ENCODE measurements at regions not wholly inside any gene's neighbourhood (a gene's known extent, or its start where the extent isn't known, plus 50 kb on each side); places are given as distances from the start of the nearest gene placed in this dataset.

- no peak overlapping the region for H3K14ac ChIP-seq (ENCODE audit: insufficient read length)
- no peaks in the 10 kb centered on the region for H3K79me1 ChIP-seq (ENCODE audit: low read depth, low read length)
- ChIA-PET POLR2A (ENCODE audit: partially characterized antibody) (no interaction called here), CTCF (ENCODE audit: partially characterized antibody) (interaction anchor here (1.0 to 1.2 kb wide), 2 partner anchors 36 to 146 kb away, joined by 4 read pairs; no protein-coding TSS in a partner anchor)
- no peak overlapping the region for H3K4ac ChIP-seq (replicated peaks; ENCODE audit: insufficient read length, low read depth, low read length)
- H2BK20ac ChIP-seq (ENCODE audit: low read length) = no peak overlapping the region
- H3K23me2 ChIP-seq (ENCODE audit: low read depth, low read length) = peaks cover 2% of the 10 kb centered on the region; the same call in 1 of the 2 replicates
- no peak overlapping the region for H4K8ac ChIP-seq (ENCODE audit: extremely low read depth, insufficient read depth, low read length)
- no peaks in the 10 kb centered on the region for H3K27me3 ChIP-seq (replicated peaks in 1 of 4; ENCODE audit: control insufficient read depth in 3 of 4, extremely low read depth in 1 of 4, insufficient read depth in 3 of 4, low read length in 3 of 4)
- no peak overlapping the region for H3K56ac ChIP-seq (replicated peaks; ENCODE audit: insufficient read length, low read depth, low read length)
- FAIRE-seq = no peak
- H2BK5ac ChIP-seq (ENCODE audit: low read depth, low read length) = no peak overlapping the region
- H2BK15ac ChIP-seq (ENCODE audit: low read length) = no peak overlapping the region
- H3K4me3 ChIP-seq (ENCODE audit: extremely low read depth in 1 of 4, insufficient read depth in 2 of 4, low read depth in 3 of 4, low read length in 4 of 4) = no peak overlapping the region
- H4K91ac ChIP-seq (replicated peaks; ENCODE audit: insufficient read length, low read length) = no peak overlapping the region
- no peak overlapping the region for H3K27ac ChIP-seq (ENCODE audit: low read depth, low read length)
- H3K4me1 ChIP-seq (replicated peaks in 1 of 4; ENCODE audit: control insufficient read depth in 3 of 4, insufficient read depth in 4 of 4, low read length in 3 of 4) = no peaks in the 10 kb centered on the region
- no peaks in the 10 kb centered on the region for H4K20me1 ChIP-seq (replicated peaks in 1 of 2; ENCODE audit: control insufficient read depth in 1 of 2, insufficient read depth in 2 of 2, low read length in 2 of 2)
- H2AK5ac ChIP-seq (ENCODE audit: low read depth, low read length) = no peak overlapping the region
- no peak overlapping the region for H2AFZ ChIP-seq (ENCODE audit: low read length)
- no peak for DNase-seq (ENCODE audit: low read depth in 1 of 2, low spot score in 2 of 2)
- H3K9me3 ChIP-seq (ENCODE audit: insufficient read depth in 2 of 2, low read depth in 1 of 2, low read length in 1 of 2) = peaks cover 3% of the 10 kb centered on the region in 2 experiments; a peak in 1 of 4 replicates
- WGBS, 2 experiments (ENCODE audit: extremely low coverage in 1 of 2, insufficient coverage in 1 of 2, insufficient read length in 1 of 2, insufficient replicate concordance in 2 of 2, low coverage in 1 of 2, low lambda C conversion rate in 2 of 2, missing lambda C conversion rate in 1 of 2) = 83% methylated on average over 3 of the region's 3 CpGs; no CpG with 5 or more reads in 1 of the 2 experiments
- H3K23ac ChIP-seq (ENCODE audit: insufficient read length) = no peak overlapping the region
- peaks cover 2 to 20% (median 2%) of the 10 kb centered on the region in 4 experiments; a peak in 5 of 8 replicates for H3K36me3 ChIP-seq (ENCODE audit: control insufficient read depth in 2 of 4, insufficient read depth in 4 of 4, low read length in 3 of 4)
- no peak overlapping the region for H3K18ac ChIP-seq (ENCODE audit: extremely low read depth, low read length)
- no peak overlapping the region for H3K9ac ChIP-seq (replicated peaks in 1 of 4; ENCODE audit: extremely low read depth in 1 of 4, low read depth in 3 of 4, low read length in 3 of 4)
- H4K5ac ChIP-seq (ENCODE audit: insufficient read length, low read depth, low read length) = no peak overlapping the region
- no peak overlapping the region for H2BK120ac ChIP-seq (replicated peaks; ENCODE audit: low read depth, low read length)
- H2BK12ac ChIP-seq (ENCODE audit: low read depth, low read length) = no peak overlapping the region
- H3K4me2 ChIP-seq (ENCODE audit: insufficient read depth in 1 of 2, low read depth in 2 of 2, low read length in 2 of 2) = no peak overlapping the region
- no peaks in the 10 kb centered on the region for H3K79me2 ChIP-seq (ENCODE audit: control insufficient read depth in 1 of 2, insufficient read depth in 2 of 2, low read length in 2 of 2)
- TF ChIP-seq RXRA (IDR thresholded peaks at IDR 0.05; ENCODE audit: insufficient read depth, low read depth, low read length) (no peak), ATF3 (IDR thresholded peaks at IDR 0.05; ENCODE audit: insufficient read depth, low read depth, low read length) (no peak), SIN3A (conservative IDR thresholded peaks at IDR 0.05 in 1 of 2, IDR thresholded peaks at IDR 0.05 in 1 of 2; ENCODE audit: low read depth in 1 of 2, low read length in 2 of 2) (no peak), TAF1 (IDR thresholded peaks at IDR 0.05; ENCODE audit: low read depth, low read length) (no peak), POLR2A (IDR thresholded peaks at IDR 0.05; ENCODE audit: control extremely low read depth in 1 of 2, low read depth in 2 of 2, low read length in 2 of 2) (no peak), RFX5 (IDR thresholded peaks at IDR 0.05; ENCODE audit: borderline replicate concordance, low read depth, low read length) (no peak), MAFK (IDR thresholded peaks at IDR 0.05; ENCODE audit: low read depth, low read length) (no peak), PHF8 (conservative IDR thresholded peaks at IDR 0.05; ENCODE audit: low read depth, low read length) (no peak), RNF2 (IDR thresholded peaks at IDR 0.05; ENCODE audit: borderline replicate concordance, low read depth, low read length, missing control alignments, poor library complexity, severe bottlenecking) (no peak), SIRT6 (IDR thresholded peaks at IDR 0.05; ENCODE audit: low read length) (no peak), NANOG (IDR thresholded peaks at IDR 0.05; ENCODE audit: insufficient read depth, low read depth, low read length, poor library complexity, severe bottlenecking) (no peak), SIX5 (IDR thresholded peaks at IDR 0.05; ENCODE audit: low read depth, low read length) (no peak), RBBP5 (IDR thresholded peaks at IDR 0.05; ENCODE audit: borderline replicate concordance, low read depth, low read length) (no peak), POLR2AphosphoS5 (IDR thresholded peaks at IDR 0.05; ENCODE audit: low read depth, low read length) (no peak)
These were observed 110.7 kb downstream of the EHF start for GRCh38 chr11:34731603-34732002.

All from H1 (cell line).